ENCODE measurements at regions not wholly inside any gene's neighbourhood (a gene's known extent, or its start where the extent isn't known, plus 50 kb on each side); places are given as distances from the start of the nearest gene placed in this dataset.

DNA sequence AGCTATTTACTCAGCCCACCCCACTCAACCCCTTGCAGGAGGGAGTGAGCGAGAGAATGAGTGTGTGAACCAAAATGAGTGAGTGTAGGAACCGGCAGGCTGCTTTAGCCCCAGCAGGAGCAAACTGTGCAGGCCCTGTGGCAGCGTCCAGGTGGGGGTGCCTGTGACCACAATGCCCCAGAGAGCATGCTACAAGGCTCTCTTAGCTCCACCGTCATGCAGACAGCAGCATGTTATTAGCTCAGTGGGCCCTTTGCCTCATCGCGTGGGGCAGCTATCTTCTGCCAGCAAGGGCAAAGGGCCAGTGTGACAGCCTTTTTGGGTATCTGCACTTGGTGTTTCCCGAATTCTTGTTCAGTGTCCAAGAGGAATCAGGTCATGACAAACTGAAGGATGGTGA lies 271.3 kb downstream of the GPM6A start:
- H2AFZ ChIP-seq (ENCODE audit: low read depth, low read length), result no peak overlapping the region
- no peaks in the 10 kb centered on the region for H3K4me1 ChIP-seq (ENCODE audit: insufficient read depth, low read length)
- H3K36me3 ChIP-seq (ENCODE audit: insufficient read depth, low read length), result no peaks in the 10 kb centered on the region
- no peak overlapping the region for H3K4me3 Mint-ChIP-seq (ENCODE audit: unreplicated experiment)
- no peak for TF ChIP-seq EZH2 (IDR thresholded peaks at IDR 0.05; ENCODE audit: insufficient read depth, low read length)
- TF ChIP-seq, protein P1, sequence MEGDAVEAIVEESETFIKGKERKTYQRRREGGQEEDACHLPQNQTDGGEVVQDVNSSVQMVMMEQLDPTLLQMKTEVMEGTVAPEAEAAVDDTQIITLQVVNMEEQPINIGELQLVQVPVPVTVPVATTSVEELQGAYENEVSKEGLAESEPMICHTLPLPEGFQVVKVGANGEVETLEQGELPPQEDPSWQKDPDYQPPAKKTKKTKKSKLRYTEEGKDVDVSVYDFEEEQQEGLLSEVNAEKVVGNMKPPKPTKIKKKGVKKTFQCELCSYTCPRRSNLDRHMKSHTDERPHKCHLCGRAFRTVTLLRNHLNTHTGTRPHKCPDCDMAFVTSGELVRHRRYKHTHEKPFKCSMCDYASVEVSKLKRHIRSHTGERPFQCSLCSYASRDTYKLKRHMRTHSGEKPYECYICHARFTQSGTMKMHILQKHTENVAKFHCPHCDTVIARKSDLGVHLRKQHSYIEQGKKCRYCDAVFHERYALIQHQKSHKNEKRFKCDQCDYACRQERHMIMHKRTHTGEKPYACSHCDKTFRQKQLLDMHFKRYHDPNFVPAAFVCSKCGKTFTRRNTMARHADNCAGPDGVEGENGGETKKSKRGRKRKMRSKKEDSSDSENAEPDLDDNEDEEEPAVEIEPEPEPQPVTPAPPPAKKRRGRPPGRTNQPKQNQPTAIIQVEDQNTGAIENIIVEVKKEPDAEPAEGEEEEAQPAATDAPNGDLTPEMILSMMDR (IDR thresholded peaks at IDR 0.05; ENCODE audit: insufficient read depth, low read depth, low read length), result no peak
- H3K79me2 ChIP-seq (ENCODE audit: insufficient read depth, low read length), result no peaks in the 10 kb centered on the region
- no peak overlapping the region for H3K4me2 ChIP-seq (ENCODE audit: low read length)
- peaks cover 2% of the 10 kb centered on the region for H3K36me3 Mint-ChIP-seq (ENCODE audit: low read depth, unreplicated experiment)
- H3K27ac Mint-ChIP-seq (ENCODE audit: unreplicated experiment), result no peak overlapping the region
- no peak overlapping the region for H3K4me3 ChIP-seq (ENCODE audit: insufficient read depth, low read depth, low read length)
- no peaks in the 10 kb centered on the region for H3K27me3 ChIP-seq (ENCODE audit: insufficient read depth, low read length)
- FAIRE-seq, result no peak
- no peak overlapping the region for H3K27ac ChIP-seq (ENCODE audit: low read depth, low read length)
- H3K9me3 Mint-ChIP-seq (ENCODE audit: unreplicated experiment), result no peaks in the 10 kb centered on the region
- no peaks in the 10 kb centered on the region for H3K27me3 Mint-ChIP-seq (ENCODE audit: low read depth, unreplicated experiment)
- H4K20me1 ChIP-seq (ENCODE audit: insufficient read depth, low read length), result no peaks in the 10 kb centered on the region
- peaks cover 8% of the 10 kb centered on the region for H3K4me1 Mint-ChIP-seq (ENCODE audit: low read depth, unreplicated experiment)
- H3K9ac ChIP-seq (ENCODE audit: low read length), result no peak overlapping the region
- DNase-seq (ENCODE audit: low read depth), result no peak
- H3K9me3 ChIP-seq (ENCODE audit: insufficient read depth, low read depth, low read length), result no peaks in the 10 kb centered on the region

DNA sequence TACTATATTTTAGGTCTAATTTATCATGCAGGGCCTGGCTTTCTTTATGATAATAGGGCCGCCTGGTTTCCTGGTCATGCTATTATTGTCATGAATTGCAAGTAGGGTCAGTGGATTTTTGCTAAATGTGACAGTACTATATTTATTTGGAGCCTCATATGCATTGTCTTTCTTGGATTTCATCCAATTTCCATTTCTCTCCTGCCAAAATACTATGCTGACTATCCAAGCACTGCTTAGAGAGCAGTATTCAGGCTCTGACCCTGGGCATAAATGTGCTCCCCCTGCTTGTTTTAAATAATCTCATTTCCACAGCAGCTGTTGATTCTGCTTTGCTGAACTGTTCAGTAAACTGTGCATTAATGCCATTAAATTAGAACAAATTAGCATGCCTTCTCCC lies 269.3 kb downstream of the GPM6A start:
- TF ChIP-seq, protein P1 (IDR thresholded peaks at IDR 0.05; ENCODE audit: insufficient read depth, low read depth, low read length), result no peak
- TF ChIP-seq EZH2 (IDR thresholded peaks at IDR 0.05; ENCODE audit: insufficient read depth, low read length), result no peak
- no peak overlapping the region for H3K4me2 ChIP-seq (ENCODE audit: low read length)
- H3K36me3 ChIP-seq (ENCODE audit: insufficient read depth, low read length), result no peaks in the 10 kb centered on the region
- no peak overlapping the region for H3K27ac Mint-ChIP-seq (ENCODE audit: unreplicated experiment)
- no peaks in the 10 kb centered on the region for H3K4me1 ChIP-seq (ENCODE audit: insufficient read depth, low read length)
- DNase-seq (ENCODE audit: low read depth), result no peak
- no peaks in the 10 kb centered on the region for H3K79me2 ChIP-seq (ENCODE audit: insufficient read depth, low read length)
- peaks cover 2% of the 10 kb centered on the region for H3K36me3 Mint-ChIP-seq (ENCODE audit: low read depth, unreplicated experiment)
- H3K4me1 Mint-ChIP-seq (ENCODE audit: low read depth, unreplicated experiment), result peaks cover 5% of the 10 kb centered on the region
- no peak for FAIRE-seq
- no peak overlapping the region for H2AFZ ChIP-seq (ENCODE audit: low read depth, low read length)
- H3K27me3 ChIP-seq (ENCODE audit: insufficient read depth, low read length), result no peaks in the 10 kb centered on the region
- H3K4me3 Mint-ChIP-seq (ENCODE audit: unreplicated experiment), result no peak overlapping the region
- no peaks in the 10 kb centered on the region for H4K20me1 ChIP-seq (ENCODE audit: insufficient read depth, low read length)
- H3K4me3 ChIP-seq (ENCODE audit: insufficient read depth, low read depth, low read length), result no peak overlapping the region
- no peak overlapping the region for H3K9ac ChIP-seq (ENCODE audit: low read length)
- H3K27ac ChIP-seq (ENCODE audit: low read depth, low read length), result no peak overlapping the region
- no peaks in the 10 kb centered on the region for H3K27me3 Mint-ChIP-seq (ENCODE audit: low read depth, unreplicated experiment)
- no peaks in the 10 kb centered on the region for H3K9me3 ChIP-seq (ENCODE audit: insufficient read depth, low read depth, low read length)
- H3K9me3 Mint-ChIP-seq (ENCODE audit: unreplicated experiment), result no peaks in the 10 kb centered on the region

DNA sequence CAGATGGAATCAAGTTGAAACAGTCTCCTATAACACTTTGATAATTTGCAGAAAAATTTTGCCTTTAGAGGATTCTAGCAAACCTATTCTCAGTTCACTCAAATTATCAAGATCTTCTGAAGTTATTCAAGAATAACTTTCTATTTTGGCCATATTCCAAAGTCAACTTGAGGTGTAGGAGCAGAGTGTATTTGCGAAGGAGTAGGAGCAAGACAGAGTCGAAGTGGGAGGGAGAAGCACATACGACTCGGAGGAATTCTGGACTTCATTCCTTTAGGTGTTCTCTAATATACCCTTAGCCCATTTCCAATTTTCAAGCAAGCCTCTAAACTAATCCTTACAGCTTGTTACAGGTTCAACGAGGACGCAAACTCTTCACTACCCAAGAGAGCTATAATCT lies 252.9 kb downstream of the GPM6A start:
- H2AFZ ChIP-seq (ENCODE audit: low read depth, low read length), result no peak overlapping the region
- H3K4me2 ChIP-seq (ENCODE audit: low read length), result no peak overlapping the region
- no peak overlapping the region for H3K4me3 Mint-ChIP-seq (ENCODE audit: unreplicated experiment)
- DNase-seq (ENCODE audit: low read depth), result no peak
- no peak for FAIRE-seq
- TF ChIP-seq, protein P1 (IDR thresholded peaks at IDR 0.05; ENCODE audit: insufficient read depth, low read depth, low read length), result no peak
- no peak for TF ChIP-seq EZH2 (IDR thresholded peaks at IDR 0.05; ENCODE audit: insufficient read depth, low read length)
- H3K36me3 Mint-ChIP-seq (ENCODE audit: low read depth, unreplicated experiment), result no peaks in the 10 kb centered on the region
- H3K36me3 ChIP-seq (ENCODE audit: insufficient read depth, low read length), result no peaks in the 10 kb centered on the region
- no peaks in the 10 kb centered on the region for H3K79me2 ChIP-seq (ENCODE audit: insufficient read depth, low read length)
- H3K9me3 ChIP-seq (ENCODE audit: insufficient read depth, low read depth, low read length), result no peaks in the 10 kb centered on the region
- no peaks in the 10 kb centered on the region for H3K4me1 Mint-ChIP-seq (ENCODE audit: low read depth, unreplicated experiment)
- no peaks in the 10 kb centered on the region for H4K20me1 ChIP-seq (ENCODE audit: insufficient read depth, low read length)
- no peaks in the 10 kb centered on the region for H3K4me1 ChIP-seq (ENCODE audit: insufficient read depth, low read length)
- no peaks in the 10 kb centered on the region for H3K27me3 ChIP-seq (ENCODE audit: insufficient read depth, low read length)
- H3K4me3 ChIP-seq (ENCODE audit: insufficient read depth, low read depth, low read length), result no peak overlapping the region
- H3K27ac Mint-ChIP-seq (ENCODE audit: unreplicated experiment), result no peak overlapping the region
- no peaks in the 10 kb centered on the region for H3K9me3 Mint-ChIP-seq (ENCODE audit: unreplicated experiment)
- no peak overlapping the region for H3K9ac ChIP-seq (ENCODE audit: low read length)
- no peaks in the 10 kb centered on the region for H3K27me3 Mint-ChIP-seq (ENCODE audit: low read depth, unreplicated experiment)
- no peak overlapping the region for H3K27ac ChIP-seq (ENCODE audit: low read depth, low read length)
